Adrenal gland (tissue), 9 donors: ENCODE measurements at regions not wholly inside any gene's neighbourhood (a gene's known extent, or its start where the extent isn't known, plus 50 kb on each side); places are given as distances from the start of the nearest gene placed in this dataset.
"Not testable (repeated sequence)": the region's sequence is repeated elsewhere in the genome, so short reads cannot be mapped to it uniquely, and the experiment has no call there.

Experiments
- DNase-seq, 7 donors: peaks; one replicate each; pipeline ENCODE4 v3.0.0-alpha.2; 2019 to 2020
- H3K27ac ChIP-seq, 5 donors: fragments of 200-600 bp; sonication (generic) in 4 of 5; 1 replicate in 3 of 5; 2 replicates in 2 of 5; pipeline versions ENCODE4 v1.5.1 to v1.8.0; 2016 to 2020; ENCODE audit warnings: mild to moderate bottlenecking in 1 of 5
- H3K27me3 ChIP-seq: fragments of 200-600 bp; 2 replicates; pipeline ENCODE4 v1.8.0; 2021
- H3K36me3 ChIP-seq, 2 donors: fragments of 200-600 bp; replicated peaks in 1 of 2; 1 replicate in 1 of 2; 2 replicates in 1 of 2; pipeline versions ENCODE4 v1.5.1 to v1.8.0; 2018 to 2022
- H3K4me1 ChIP-seq, 2 donors: fragments of 200-600 bp; replicated peaks in 1 of 2; 1 replicate in 1 of 2; 2 replicates in 1 of 2; pipeline versions ENCODE4 v1.5.1 to v1.8.0; 2018 to 2021
- H3K4me3 ChIP-seq, 4 donors: fragments of 200-600 bp; sonication (generic) in 3 of 4; one replicate each; pipeline ENCODE4 v1.5.1; 2016 to 2018
- H3K9me3 ChIP-seq, 3 donors: fragments of 200-600 bp; sonication (generic) in 1 of 3; replicated peaks in 1 of 3; 1 replicate in 2 of 3; 2 replicates in 1 of 3; pipeline versions ENCODE4 v1.5.1 to v1.8.0; 2016 to 2021
- CTCF ChIP-seq, 6 experiments: fragments of 450-650 bp in 4 of 6; fragments of 200-600 bp in 2 of 6; sonication (generic) in 1 of 6; IDR thresholded peaks; 1 replicate in 5 of 6; 2 replicates in 1 of 6; pipeline versions ENCODE4 v1.5.1 to v1.8.0; 2016 to 2021; ENCODE audit warnings: antibody characterized with exemption in 6 of 6, mild to moderate bottlenecking in 2 of 6, moderate library complexity in 1 of 6
- POLR2A ChIP-seq, 2 donors: fragments of 450-650 bp; IDR thresholded peaks; one replicate each; pipeline ENCODE4 v1.6.1; 2017; ENCODE audit warnings: antibody characterized with exemption in 2 of 2, mild to moderate bottlenecking in 2 of 2, moderate library complexity in 1 of 2
- WGBS, 4 donors: extraction: QIAGEN DNeasy Blood & Tissue Kit in 2 of 4; methylation state at CpG; one replicate each; pipeline versions ENCODE4 v1.1.5 to v1.1.7; 2013 to 2017; 5-methylcytosine and 5-hydroxymethylcytosine counted together
- intact Hi-C, 2 donors: fragments of 100-400 bp; cut with DNase I; formaldehyde crosslinking; loops; one replicate each; pipeline versions ENCODE4 v1.14.1 to v1.15.0; 2022 to 2023
- donor health status: healthy with polysubstance abuse.
- donor health status: Bipolar disorder and iron deficiency.
- donor health status: DM: yes; HTN: yes; CAD: no.
- donor health status: DM: no; HTN: no; CAD: no.
- donor health status: DM: no; HTN: no; CAD: no.

- H3K9me3 ChIP-seq, result peaks cover 0 to 7% (median 6%) of the 10 kb centered on the region in 3 donors
- WGBS, 4 donors, result 91 to 100% (median 96%) methylated on average over 1 of the region's 1 CpG
- no peaks in the 10 kb centered on the region for H3K36me3 ChIP-seq
- no peak for DNase-seq
- no peak overlapping the region for H3K27ac ChIP-seq
- H3K27me3 ChIP-seq, result no peaks in the 10 kb centered on the region
- no peak for TF ChIP-seq POLR2A (IDR thresholded peaks at IDR 0.05)
- intact Hi-C loops, result no loop called here
- H3K4me1 ChIP-seq, result no peaks in the 10 kb centered on the region
- H3K4me3 ChIP-seq, result no peak overlapping the region
These were observed 530.1 kb downstream of the ZNF385D start for GRCh38 chr3:21220944-21221343.

DNA sequence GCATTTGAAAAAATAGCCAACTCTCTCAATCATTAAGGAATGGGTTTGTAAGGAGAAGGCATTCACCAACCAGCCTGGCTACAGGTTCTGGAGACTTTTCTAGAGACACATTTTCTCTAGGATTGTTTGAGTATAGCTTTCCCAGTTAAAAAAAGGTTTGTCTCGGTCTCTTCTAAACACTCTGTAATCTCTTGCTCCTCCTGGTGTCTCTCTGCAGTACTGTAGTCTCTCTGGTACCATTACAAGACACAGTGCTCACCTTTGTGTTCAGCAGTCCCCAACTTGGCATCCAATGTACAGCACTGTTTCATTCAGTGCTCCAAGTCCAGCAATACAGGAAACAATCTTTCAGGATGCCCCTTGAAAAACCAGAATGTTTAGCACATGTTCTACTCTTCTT is 534.4 kb downstream of the ZNF385D start:
- H3K36me3 ChIP-seq, result no peaks in the 10 kb centered on the region
- TF ChIP-seq CTCF (IDR thresholded peaks at IDR 0.05) (no peak), POLR2A (IDR thresholded peaks at IDR 0.05) (no peak)
- H3K4me3 ChIP-seq, result no peak overlapping the region
- H3K9me3 ChIP-seq, result peaks cover 0 to 14% (median 9%) of the 10 kb centered on the region in 3 donors
- no peak for DNase-seq
- intact Hi-C loops, result no loop called here
- no peak overlapping the region for H3K27ac ChIP-seq
- no peaks in the 10 kb centered on the region for H3K27me3 ChIP-seq
- 53 to 72% (median 55%) methylated on average over 1 of the region's 1 CpG for WGBS, 4 donors
- no peaks in the 10 kb centered on the region for H3K4me1 ChIP-seq

GRCh38 chr3:21204122-21204521 is 546.9 kb downstream of the ZNF385D start:
- DNase-seq, H3K27ac ChIP-seq, intact Hi-C loops, H3K4me3 ChIP-seq, H3K27me3 ChIP-seq, H3K36me3 ChIP-seq, H3K9me3 ChIP-seq, H3K4me1 ChIP-seq: not testable (repeated sequence)
- 53 to 74% (median 62%) methylated on average over 3 of the region's 3 CpGs for WGBS, 4 donors

GRCh38 chr3:21195203-21195602 is 555.8 kb downstream of the ZNF385D start:
- H3K9me3 ChIP-seq, result no peaks in the 10 kb centered on the region
- no peaks in the 10 kb centered on the region for H3K36me3 ChIP-seq
- TF ChIP-seq CTCF (IDR thresholded peaks at IDR 0.05), result no peak
- no peak for TF ChIP-seq POLR2A (IDR thresholded peaks at IDR 0.05)
- no peak overlapping the region for H3K4me3 ChIP-seq
- no peaks in the 10 kb centered on the region for H3K4me1 ChIP-seq
- no peaks in the 10 kb centered on the region for H3K27me3 ChIP-seq
- WGBS, 4 donors, result 78 to 87% (median 81%) methylated on average over 2 of the region's 2 CpGs
- intact Hi-C loops, result no loop called here
- DNase-seq, result no peak
- no peak overlapping the region for H3K27ac ChIP-seq

GRCh38 chr3:21194036-21194435 is 557.0 kb downstream of the ZNF385D start:
- intact Hi-C loops, H3K9me3 ChIP-seq, DNase-seq, H3K27ac ChIP-seq, H3K36me3 ChIP-seq, H3K4me3 ChIP-seq, H3K4me1 ChIP-seq, H3K27me3 ChIP-seq: not testable (repeated sequence)
- WGBS, 4 donors, result 57 to 75% (median 72%) methylated on average over 2 of the region's 2 CpGs

- H3K36me3 ChIP-seq, result no peaks in the 10 kb centered on the region
- H3K27me3 ChIP-seq, result no peaks in the 10 kb centered on the region
- TF ChIP-seq CTCF (IDR thresholded peaks at IDR 0.05), result no peak
- no peak for TF ChIP-seq POLR2A (IDR thresholded peaks at IDR 0.05)
- DNase-seq, result no peak
- intact Hi-C loops, result no loop called here
- no peak overlapping the region for H3K27ac ChIP-seq
- H3K4me3 ChIP-seq, result no peak overlapping the region
- H3K4me1 ChIP-seq, result no peaks in the 10 kb centered on the region
- no peaks in the 10 kb centered on the region for H3K9me3 ChIP-seq
These were observed 562.6 kb downstream of the ZNF385D start for GRCh38 chr3:21188459-21188858.
